ENCODE measurements at regions not wholly inside any gene's neighbourhood (a gene's known extent, or its start where the extent isn't known, plus 50 kb on each side); places are given as distances from the start of the nearest gene placed in this dataset.

DNA sequence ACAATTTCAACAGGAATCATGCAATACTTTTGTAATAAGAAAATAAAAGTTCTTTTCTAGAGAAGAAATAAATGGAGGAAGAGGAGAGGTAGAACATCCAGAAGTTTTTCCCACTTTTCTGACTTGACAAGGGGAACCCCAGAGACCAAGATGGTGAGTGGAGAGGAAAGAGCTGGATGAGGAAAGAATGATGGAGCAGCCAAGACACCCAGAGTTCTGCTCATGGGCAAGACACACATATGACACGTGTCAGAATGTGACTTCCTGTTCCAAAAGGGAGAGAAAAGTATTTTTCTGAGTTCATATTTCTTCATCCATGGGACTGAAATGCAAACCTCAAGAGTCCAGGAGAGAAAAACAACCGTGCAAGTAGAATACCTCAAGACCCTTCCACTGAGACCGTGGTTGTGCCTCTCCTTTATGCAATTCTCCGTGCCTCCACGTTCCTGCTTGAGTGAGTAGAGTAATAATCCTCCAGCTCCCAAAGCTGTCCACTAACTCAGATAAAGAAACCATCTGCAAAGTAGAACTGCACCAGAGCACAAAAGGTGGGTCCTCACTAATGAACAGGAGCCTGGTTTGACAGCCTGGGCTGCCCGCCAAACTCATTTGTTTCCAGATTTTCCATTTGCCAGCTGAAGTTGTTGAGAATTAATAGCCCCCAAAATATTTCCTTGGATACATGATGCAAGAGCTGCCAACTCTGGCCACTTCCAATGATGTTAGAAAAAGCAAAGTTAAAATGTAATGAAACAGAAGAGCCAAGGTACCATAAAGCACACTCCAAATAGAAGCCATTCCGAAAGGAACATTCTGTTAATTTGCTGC lies 272.6 kb upstream of the IGF1R start:
- TF ChIP-seq, protein P1, sequence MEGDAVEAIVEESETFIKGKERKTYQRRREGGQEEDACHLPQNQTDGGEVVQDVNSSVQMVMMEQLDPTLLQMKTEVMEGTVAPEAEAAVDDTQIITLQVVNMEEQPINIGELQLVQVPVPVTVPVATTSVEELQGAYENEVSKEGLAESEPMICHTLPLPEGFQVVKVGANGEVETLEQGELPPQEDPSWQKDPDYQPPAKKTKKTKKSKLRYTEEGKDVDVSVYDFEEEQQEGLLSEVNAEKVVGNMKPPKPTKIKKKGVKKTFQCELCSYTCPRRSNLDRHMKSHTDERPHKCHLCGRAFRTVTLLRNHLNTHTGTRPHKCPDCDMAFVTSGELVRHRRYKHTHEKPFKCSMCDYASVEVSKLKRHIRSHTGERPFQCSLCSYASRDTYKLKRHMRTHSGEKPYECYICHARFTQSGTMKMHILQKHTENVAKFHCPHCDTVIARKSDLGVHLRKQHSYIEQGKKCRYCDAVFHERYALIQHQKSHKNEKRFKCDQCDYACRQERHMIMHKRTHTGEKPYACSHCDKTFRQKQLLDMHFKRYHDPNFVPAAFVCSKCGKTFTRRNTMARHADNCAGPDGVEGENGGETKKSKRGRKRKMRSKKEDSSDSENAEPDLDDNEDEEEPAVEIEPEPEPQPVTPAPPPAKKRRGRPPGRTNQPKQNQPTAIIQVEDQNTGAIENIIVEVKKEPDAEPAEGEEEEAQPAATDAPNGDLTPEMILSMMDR (IDR thresholded peaks at IDR 0.05; ENCODE audit: control extremely low read depth, extremely low read depth, low read depth, missing control alignments) = no peak
- ChIA-PET POLR2A (no interaction called here), CTCF (no interaction called here)
- DNase-seq (ENCODE audit: extremely low spot score) = no peak

GRCh38 chr15:98380721-98381120 lies 267.6 kb upstream of the IGF1R start:
- POLR2A ChIA-PET = no interaction called here
- CTCF ChIA-PET = no interaction called here
- TF ChIP-seq, protein P1 (IDR thresholded peaks at IDR 0.05; ENCODE audit: control extremely low read depth, extremely low read depth, low read depth, missing control alignments) = no peak
- DNase-seq (ENCODE audit: extremely low spot score) = no peak

DNA sequence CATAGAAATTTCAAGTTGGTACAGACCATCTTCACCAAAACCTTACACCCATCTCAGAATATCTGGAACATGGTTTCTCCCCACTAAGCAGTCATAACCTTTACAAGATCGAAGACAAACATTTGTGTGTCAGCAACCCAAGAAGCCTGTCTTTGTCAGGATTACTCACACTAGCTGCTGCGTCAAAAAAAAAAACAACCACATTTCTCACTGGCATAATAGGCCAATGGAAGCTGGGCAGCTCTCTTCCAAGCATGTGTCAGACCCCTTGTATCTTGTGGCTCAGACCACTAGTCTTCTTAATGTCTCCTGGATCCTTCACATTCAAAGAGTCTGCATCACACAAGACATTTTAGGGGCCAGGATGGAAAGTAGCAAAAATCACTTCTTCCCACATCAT lies 266.9 kb upstream of the IGF1R start:
- TF ChIP-seq, protein P1 (IDR thresholded peaks at IDR 0.05; ENCODE audit: control extremely low read depth, extremely low read depth, low read depth, missing control alignments) = no peak
- ChIA-PET CTCF (interaction anchor here (1.1 to 1.8 kb wide), 2 partner anchors 8 to 13 kb away, joined by 4 to 5 read pairs; no protein-coding TSS in a partner anchor), POLR2A (no interaction called here)
- no peak for DNase-seq (ENCODE audit: extremely low spot score)

DNA sequence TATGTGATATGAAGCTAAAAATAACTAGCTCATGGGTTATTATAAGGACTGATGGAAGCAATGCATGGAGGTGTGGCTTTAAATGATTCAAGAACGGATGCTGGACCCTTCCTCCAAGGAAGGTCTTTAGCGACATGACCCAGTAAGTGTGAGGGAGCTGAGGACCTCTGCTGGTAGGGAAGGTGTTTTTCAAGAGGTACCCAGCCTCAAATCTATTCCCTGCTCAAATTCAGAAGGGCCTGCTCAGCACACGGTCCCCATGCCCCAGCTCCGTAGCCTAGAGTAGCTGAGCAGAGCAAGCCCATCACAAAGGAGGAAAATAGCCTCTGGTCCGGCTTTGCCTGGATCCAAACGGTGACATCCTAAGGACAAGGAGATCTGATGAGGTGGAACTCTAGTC lies 266.2 kb upstream of the IGF1R start:
- no peak for DNase-seq (ENCODE audit: extremely low spot score)
- CTCF ChIA-PET = interaction anchor here (1.1 to 1.8 kb wide), 2 partner anchors 9 to 12 kb away, joined by 4 to 5 read pairs; no protein-coding TSS in a partner anchor
- TF ChIP-seq, protein P1 (IDR thresholded peaks at IDR 0.05; ENCODE audit: control extremely low read depth, extremely low read depth, low read depth, missing control alignments) = no peak
- POLR2A ChIA-PET = no interaction called here

- POLR2A ChIA-PET = no interaction called here
- no peak for DNase-seq (ENCODE audit: extremely low spot score)
- TF ChIP-seq, protein P1 (IDR thresholded peaks at IDR 0.05; ENCODE audit: control extremely low read depth, extremely low read depth, low read depth, missing control alignments) = no peak
- CTCF ChIA-PET = no interaction called here
Measured at GRCh38 chr15:98383571-98383970, 264.8 kb upstream of the IGF1R start.

GRCh38 chr15:98384328-98385029 lies 263.9 kb upstream of the IGF1R start:
- POLR2A ChIA-PET = no interaction called here
- DNase-seq (ENCODE audit: extremely low spot score) = no peak
- TF ChIP-seq, protein P1 (IDR thresholded peaks at IDR 0.05; ENCODE audit: control extremely low read depth, extremely low read depth, low read depth, missing control alignments) = no peak
- CTCF ChIA-PET = no interaction called here

Measured in GM10248 (cell line).